OCI-LY1 (cell line): ENCODE measurements at regions not wholly inside any gene's neighbourhood (a gene's known extent, or its start where the extent isn't known, plus 50 kb on each side); places are given as distances from the start of the nearest gene placed in this dataset.

Experiments used
- H2AFZ ChIP-seq: fragments of 200-600 bp; sonication (generic), shearing (Covaris generic); 2 replicates; pipeline ENCODE4 v1.6.0; 2014; ENCODE audit warnings: antibody characterized with exemption, mild to moderate bottlenecking, low read length
- H3F3A ChIP-seq: fragments of 200-600 bp; sonication (generic), shearing (Covaris generic); 2 replicates; pipeline ENCODE4 v1.6.0; 2014; ENCODE audit warnings: mild to moderate bottlenecking, antibody characterized with exemption, low read length, moderate library complexity; ENCODE audit not compliant: insufficient read depth
- H3K27ac ChIP-seq: fragments of 200-600 bp; sonication (generic); 2 replicates; pipeline ENCODE4 v1.5.1; 2014; ENCODE audit warnings: low read length, mixed run types, mild to moderate bottlenecking, low read depth; ENCODE audit not compliant: poor library complexity, severe bottlenecking
- H3K27me3 ChIP-seq: fragments of 200-600 bp; sonication (generic); 2 replicates; pipeline ENCODE4 v1.6.0; 2014; ENCODE audit warnings: antibody characterized with exemption, mild to moderate bottlenecking, low read length, moderate library complexity; ENCODE audit not compliant: insufficient read depth
- H3K36me3 ChIP-seq: fragments of 200-600 bp; sonication (generic); 2 replicates; pipeline ENCODE4 v1.6.1; 2014; ENCODE audit warnings: mild to moderate bottlenecking, antibody characterized with exemption, low read length, moderate library complexity, mixed read lengths; ENCODE audit not compliant: insufficient read depth
- H3K4me1 ChIP-seq: fragments of 200-600 bp; sonication (generic); 2 replicates; pipeline ENCODE4 v1.5.1; 2014; ENCODE audit warnings: mild to moderate bottlenecking, low read length, moderate library complexity; ENCODE audit not compliant: insufficient read depth, severe bottlenecking
- H3K4me2 ChIP-seq: fragments of 200-600 bp; sonication (generic), shearing (Covaris generic); 2 replicates; pipeline ENCODE4 v1.6.1; 2014; ENCODE audit warnings: low read length
- H3K4me3 ChIP-seq: fragments of 200-600 bp; sonication (generic); 2 replicates; pipeline ENCODE4 v1.5.1; 2014; ENCODE audit warnings: low read length, low read depth, mild to moderate bottlenecking, mixed read lengths; ENCODE audit not compliant: poor library complexity, severe bottlenecking
- H3K79me2 ChIP-seq: fragments of 200-600 bp; shearing (Covaris generic); 2 replicates; pipeline ENCODE4 v1.6.1; 2016; ENCODE audit warnings: mixed run types, low read length, mixed read lengths; ENCODE audit not compliant: insufficient read depth
- H3K9ac ChIP-seq: fragments of 200-600 bp; sonication (generic), shearing (Covaris generic); 2 replicates; pipeline ENCODE4 v1.6.1; 2014; ENCODE audit warnings: mild to moderate bottlenecking, low read length, mixed read lengths
- H3K9me2 ChIP-seq: fragments of 200-600 bp; sonication (generic), shearing (Covaris generic); 2 replicates; pipeline ENCODE4 v1.6.1; 2014; ENCODE audit warnings: low read depth, mild to moderate bottlenecking, low read length, mixed read lengths
- H3K9me3 ChIP-seq: fragments of 200-600 bp; shearing (Covaris generic); 2 replicates; pipeline ENCODE4 v1.6.1; 2014; ENCODE audit warnings: low read length, mixed read lengths
- H4K20me1 ChIP-seq: fragments of 200-600 bp; sonication (generic), shearing (Covaris generic); 2 replicates; pipeline ENCODE4 v1.6.0; 2016; ENCODE audit warnings: mild to moderate bottlenecking, low read length; ENCODE audit not compliant: insufficient read depth
- CTCF ChIP-seq: fragments of 200-600 bp; sonication (generic), shearing (Covaris generic); IDR thresholded peaks from 2 replicates; pipeline ENCODE4 v1.5.1; 2017; ENCODE audit warnings: mild to moderate bottlenecking, antibody characterized with exemption, low read length, moderate library complexity, mixed read lengths
- EZH2 ChIP-seq: fragments of 200-600 bp; sonication (generic), shearing (Covaris generic); IDR thresholded peaks from 2 replicates; pipeline ENCODE4 v1.8.0; 2017; ENCODE audit warnings: borderline replicate concordance, mixed run types, mild to moderate bottlenecking, antibody characterized with exemption, low read length, moderate library complexity, mixed read lengths

- H3K4me3 ChIP-seq = no peak overlapping the region
- H3K27me3 ChIP-seq = no peaks in the 10 kb centered on the region
- H2AFZ ChIP-seq = no peak overlapping the region
- no peaks in the 10 kb centered on the region for H3K9me3 ChIP-seq
- no peaks in the 10 kb centered on the region for H3F3A ChIP-seq
- no peak overlapping the region for H3K9ac ChIP-seq
- H4K20me1 ChIP-seq = no peaks in the 10 kb centered on the region
- no peak overlapping the region for H3K27ac ChIP-seq
- H3K4me2 ChIP-seq = no peak overlapping the region
- H3K4me1 ChIP-seq = peaks cover 9% of the 10 kb centered on the region
- TF ChIP-seq EZH2 = no peak
- no peak for TF ChIP-seq CTCF
- no peaks in the 10 kb centered on the region for H3K9me2 ChIP-seq
- H3K79me2 ChIP-seq = no peaks in the 10 kb centered on the region
- H3K36me3 ChIP-seq = no peaks in the 10 kb centered on the region; the same call in 1 of the 2 replicates
Measured at GRCh38 chr2:122209377-122209776, 453.9 kb downstream of the TSN start.

DNA sequence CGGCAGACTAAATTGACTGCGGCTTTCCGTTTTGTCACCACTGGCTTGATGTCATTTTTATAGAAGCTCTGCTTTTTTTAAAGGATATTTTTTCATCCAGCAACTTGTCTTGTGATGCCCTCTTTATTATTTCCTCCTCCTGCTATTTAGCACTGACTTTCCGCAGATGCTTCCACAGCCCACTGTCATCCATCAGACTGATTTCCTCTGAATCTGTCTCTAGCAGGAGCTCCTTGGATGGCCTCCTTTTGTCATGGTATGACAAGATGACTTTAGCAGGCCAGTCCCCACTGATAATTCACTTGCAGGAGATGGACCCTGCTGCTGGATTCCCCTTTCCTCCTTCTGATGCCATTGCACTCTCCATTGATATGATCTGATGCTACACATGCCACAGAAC lies 454.6 kb downstream of the TSN start:
- Histone ChIP-seq H3K4me3 (no peak overlapping the region), H4K20me1 (no peaks in the 10 kb centered on the region), H3K9me3 (no peaks in the 10 kb centered on the region), H3K9ac (no peak overlapping the region), H3F3A (no peaks in the 10 kb centered on the region), H3K79me2 (no peaks in the 10 kb centered on the region), H3K27me3 (no peaks in the 10 kb centered on the region), H3K27ac (no peak overlapping the region), H2AFZ (no peak overlapping the region), H3K36me3 (no peaks in the 10 kb centered on the region; the same call in 1 of the 2 replicates), H3K9me2 (no peaks in the 10 kb centered on the region), H3K4me1 (peaks cover 9% of the 10 kb centered on the region), H3K4me2 (no peak overlapping the region)
- TF ChIP-seq CTCF (no peak), EZH2 (no peak)

- Histone ChIP-seq H3K79me2 (no peaks in the 10 kb centered on the region), H3K9me3 (no peaks in the 10 kb centered on the region), H3K9me2 (no peaks in the 10 kb centered on the region), H2AFZ (no peak overlapping the region), H3K4me3 (no peak overlapping the region), H4K20me1 (no peaks in the 10 kb centered on the region), H3K4me2 (no peak overlapping the region), H3F3A (no peaks in the 10 kb centered on the region), H3K4me1 (peaks cover 9% of the 10 kb centered on the region), H3K27me3 (no peaks in the 10 kb centered on the region), H3K9ac (no peak overlapping the region), H3K27ac (no peak overlapping the region), H3K36me3 (no peaks in the 10 kb centered on the region)
- no peak for TF ChIP-seq CTCF
- TF ChIP-seq EZH2 = no peak
Measured at GRCh38 chr2:122210898-122211856, 455.7 kb downstream of the TSN start.
